ENCODE measurements at regions not wholly inside any gene's neighbourhood (a gene's known extent, or its start where the extent isn't known, plus 50 kb on each side); places are given as distances from the start of the nearest gene placed in this dataset.
"Not testable (repeated sequence)": the region's sequence is repeated elsewhere in the genome, so short reads cannot be mapped to it uniquely, and the experiment has no call there.

DNA sequence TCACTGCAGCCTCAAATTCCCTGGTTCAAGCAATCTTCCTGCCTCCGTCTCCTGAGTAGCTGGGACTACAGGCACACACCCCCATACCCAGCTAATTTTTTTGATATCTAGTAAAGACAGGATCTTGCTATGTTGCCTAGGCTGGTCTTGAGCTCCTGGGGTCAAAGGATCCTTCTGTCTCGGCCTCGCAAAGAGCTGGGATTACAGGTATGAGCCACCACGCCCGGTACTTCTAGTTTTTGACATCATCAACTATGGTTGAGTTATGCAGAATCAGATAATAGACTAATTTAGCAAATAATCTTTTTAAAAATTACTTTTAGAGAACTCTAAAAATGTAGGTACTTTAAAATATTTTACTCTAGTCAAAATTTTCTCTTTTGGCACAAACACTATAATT lies 166.2 kb downstream of the SOX4 start:
- H3K23ac ChIP-seq (ENCODE audit: low read depth, low read length): no peak overlapping the region
- dilution Hi-C loops (cut with HindIII; ENCODE audit: low sequenced_read_pairs, unreplicated experiment) (no loop called here), in situ Hi-C loops (cut with MboI; ENCODE audit: low sequenced_read_pairs) (no loop called here), intact Hi-C loops (cut with micrococcal nuclease) (loop anchor here (10.0 kb wide), 1 partner anchor 885 kb away; no protein-coding TSS in a partner anchor)
- ChIA-PET CTCF (no interaction called here), POLR2A (ENCODE audit: unreplicated experiment) (interaction anchor here (0.7 kb wide), 1 partner anchor 120 kb away, joined by 5 read pairs; no protein-coding TSS in a partner anchor)
- no peak overlapping the region for H4K91ac ChIP-seq (ENCODE audit: insufficient read depth, low read depth, low read length)
- no peak overlapping the region; the same call in 1 of the 2 replicates for H4K5ac ChIP-seq (ENCODE audit: low read depth, low read length)
- H3K79me1 ChIP-seq (ENCODE audit: low read depth in 1 of 2, low read length in 2 of 2): 0 out of 4 replicates have a peak, but pooled peaks cover 0 to 2% of the 10 kb centered on the region in 2 experiments
- no peak for TF ChIP-seq CHD1 (IDR thresholded peaks at IDR 0.05; ENCODE audit: low read depth, low read length)
- no peak for TF ChIP-seq POLR2A (IDR thresholded peaks at IDR 0.05; ENCODE audit: low read depth, low read length)
- no peak for TF ChIP-seq SMC3 (IDR thresholded peaks at IDR 0.05; ENCODE audit: low read depth, low read length)
- no peak overlapping the region for H2BK120ac ChIP-seq (ENCODE audit: low read depth, low read length)
- no peak overlapping the region for H2AK5ac ChIP-seq (ENCODE audit: low read depth, low read length)
- H3K14ac ChIP-seq (replicated peaks; ENCODE audit: low read depth, low read length): no peak overlapping the region
- no TSS peak for BruUV-seq (replicated peaks)
- H3K9me1 ChIP-seq (ENCODE audit: insufficient read depth, low read length): peaks cover 2% of the 10 kb centered on the region; the same call in 1 of the 2 replicates
- no peaks in the 10 kb centered on the region for H4K20me1 ChIP-seq (ENCODE audit: insufficient read depth, low read length)
- no CpG with 5 or more reads among the region's 5 CpGs for WGBS, 2 experiments (ENCODE audit: extremely low coverage in 2 of 2, insufficient read length in 1 of 2)
- H3K56ac ChIP-seq (ENCODE audit: extremely low read depth, insufficient read depth, low read length): no peak overlapping the region
- peaks cover 4% of the 10 kb centered on the region; the same call in 1 of the 2 replicates for H3K4me1 ChIP-seq (ENCODE audit: control insufficient read depth, insufficient read depth, low read length)
- H3K27me3 ChIP-seq (ENCODE audit: control insufficient read depth, insufficient read depth, low read length): no peaks in the 10 kb centered on the region
- ATAC-seq (ENCODE audit: low read depth) (no peak), DNase-seq (no peak)
- no peak overlapping the region for H4K8ac ChIP-seq (ENCODE audit: low read depth in 2 of 2, low read length in 2 of 2)
- no peak overlapping the region for H2AFZ ChIP-seq (replicated peaks; ENCODE audit: low read length, poor library complexity)
- H2BK15ac ChIP-seq (ENCODE audit: low read depth, low read length): no peak overlapping the region
- no peak overlapping the region for H3K4ac ChIP-seq (ENCODE audit: low read depth, low read length)
- H3K27ac ChIP-seq (ENCODE audit: insufficient read depth, low read length): no peak overlapping the region
- no peak overlapping the region for H2BK5ac ChIP-seq (ENCODE audit: low read depth, low read length, poor library complexity, severe bottlenecking)
- H3K4me2 ChIP-seq (ENCODE audit: low read depth, low read length): no peak overlapping the region
- no peak overlapping the region for H2BK20ac ChIP-seq (ENCODE audit: low read depth, low read length)
- no peak overlapping the region for H3K9ac ChIP-seq (ENCODE audit: low read depth, low read length)
- no peak overlapping the region for H3K4me3 ChIP-seq (ENCODE audit: insufficient read depth, low read depth, low read length)
- peaks cover 3% of the 10 kb centered on the region; the same call in 1 of the 2 replicates for H3K36me3 ChIP-seq (ENCODE audit: control insufficient read depth, insufficient read depth, low read length)
- H3K18ac ChIP-seq (ENCODE audit: low read depth, low read length): no peak overlapping the region
- no peak overlapping the region for H2AK9ac ChIP-seq (replicated peaks; ENCODE audit: low read depth, low read length, poor library complexity)
- H3K9me3 ChIP-seq (ENCODE audit: control insufficient read depth, insufficient read depth, low read length): no peaks in the 10 kb centered on the region

DNA sequence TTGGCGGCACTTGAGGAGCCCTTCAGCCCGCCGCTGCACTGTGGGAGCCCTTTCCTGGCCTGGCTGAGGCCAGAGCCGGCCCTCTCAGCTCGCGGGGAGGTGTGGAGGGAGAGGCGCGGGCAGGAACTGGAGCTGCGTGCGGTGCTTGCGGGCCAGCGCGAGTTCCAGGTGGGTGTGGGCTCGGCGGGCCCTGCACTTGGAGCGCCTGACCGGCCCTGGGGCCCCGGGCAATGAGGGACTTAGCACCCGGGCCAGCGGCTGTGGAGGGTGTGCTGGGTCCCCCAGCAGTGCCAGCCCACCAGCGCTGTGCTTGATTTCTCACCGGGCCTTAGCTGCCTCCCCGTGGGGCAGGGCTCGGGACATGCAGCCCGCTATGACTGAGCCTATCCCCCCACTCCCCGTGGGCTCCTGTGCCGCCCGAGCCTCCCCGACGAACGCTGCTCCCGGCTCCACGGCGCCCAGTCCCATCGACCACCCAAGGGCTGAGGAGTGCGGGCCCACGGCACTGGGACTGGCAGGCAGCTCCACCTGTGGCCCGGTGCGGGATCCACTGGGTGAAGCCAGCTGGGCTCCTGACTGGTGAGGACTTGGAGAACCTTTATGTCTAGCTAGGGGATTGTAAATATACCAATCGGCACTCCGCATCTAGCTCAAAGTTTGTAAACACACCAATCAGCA lies 167.6 kb downstream of the SOX4 start:
- H2AFZ ChIP-seq (replicated peaks; ENCODE audit: low read length, poor library complexity); H3K4ac ChIP-seq (ENCODE audit: low read depth, low read length); CTCF ChIA-PET; H2BK20ac ChIP-seq (ENCODE audit: low read depth, low read length); H2AK9ac ChIP-seq (replicated peaks; ENCODE audit: low read depth, low read length, poor library complexity); H2BK5ac ChIP-seq (ENCODE audit: low read depth, low read length, poor library complexity, severe bottlenecking); H3K9me3 ChIP-seq (ENCODE audit: control insufficient read depth, insufficient read depth, low read length); H3K14ac ChIP-seq (replicated peaks; ENCODE audit: low read depth, low read length); dilution Hi-C loops (cut with HindIII; ENCODE audit: low sequenced_read_pairs, unreplicated experiment); BruUV-seq (replicated peaks); POLR2A ChIA-PET (ENCODE audit: unreplicated experiment); H3K27me3 ChIP-seq (ENCODE audit: control insufficient read depth, insufficient read depth, low read length); H4K91ac ChIP-seq (ENCODE audit: insufficient read depth, low read depth, low read length); H3K36me3 ChIP-seq (ENCODE audit: control insufficient read depth, insufficient read depth, low read length); H4K20me1 ChIP-seq (ENCODE audit: insufficient read depth, low read length); H3K9me1 ChIP-seq (ENCODE audit: insufficient read depth, low read length); H2AK5ac ChIP-seq (ENCODE audit: low read depth, low read length); H2BK15ac ChIP-seq (ENCODE audit: low read depth, low read length); H3K9ac ChIP-seq (ENCODE audit: low read depth, low read length); H3K79me1 ChIP-seq (ENCODE audit: low read depth in 1 of 2, low read length in 2 of 2); in situ Hi-C loops (cut with MboI; ENCODE audit: low sequenced_read_pairs); H3K18ac ChIP-seq (ENCODE audit: low read depth, low read length); H3K4me3 ChIP-seq (ENCODE audit: insufficient read depth, low read depth, low read length); H3K27ac ChIP-seq (ENCODE audit: insufficient read depth, low read length); DNase-seq; H3K56ac ChIP-seq (ENCODE audit: extremely low read depth, insufficient read depth, low read length); H3K4me1 ChIP-seq (ENCODE audit: control insufficient read depth, insufficient read depth, low read length); H2BK120ac ChIP-seq (ENCODE audit: low read depth, low read length); ATAC-seq (ENCODE audit: low read depth); H4K5ac ChIP-seq (ENCODE audit: low read depth, low read length); H3K4me2 ChIP-seq (ENCODE audit: low read depth, low read length); H4K8ac ChIP-seq (ENCODE audit: low read depth in 2 of 2, low read length in 2 of 2); H3K23ac ChIP-seq (ENCODE audit: low read depth, low read length): not testable (repeated sequence)
- intact Hi-C loops (cut with micrococcal nuclease): loop anchor here (10.0 kb wide), 1 partner anchor 886 kb away; no protein-coding TSS in a partner anchor
- 88% methylated on average over 10 of the region's 41 CpGs; no CpG with 5 or more reads in 1 of the 2 experiments for WGBS, 2 experiments (ENCODE audit: extremely low coverage in 2 of 2, insufficient read length in 1 of 2)
